ENCODE measurements at regions not wholly inside any gene's neighbourhood (a gene's known extent, or its start where the extent isn't known, plus 50 kb on each side); places are given as distances from the start of the nearest gene placed in this dataset.
"Not testable (repeated sequence)": the region's sequence is repeated elsewhere in the genome, so short reads cannot be mapped to it uniquely, and the experiment has no call there.

DNA sequence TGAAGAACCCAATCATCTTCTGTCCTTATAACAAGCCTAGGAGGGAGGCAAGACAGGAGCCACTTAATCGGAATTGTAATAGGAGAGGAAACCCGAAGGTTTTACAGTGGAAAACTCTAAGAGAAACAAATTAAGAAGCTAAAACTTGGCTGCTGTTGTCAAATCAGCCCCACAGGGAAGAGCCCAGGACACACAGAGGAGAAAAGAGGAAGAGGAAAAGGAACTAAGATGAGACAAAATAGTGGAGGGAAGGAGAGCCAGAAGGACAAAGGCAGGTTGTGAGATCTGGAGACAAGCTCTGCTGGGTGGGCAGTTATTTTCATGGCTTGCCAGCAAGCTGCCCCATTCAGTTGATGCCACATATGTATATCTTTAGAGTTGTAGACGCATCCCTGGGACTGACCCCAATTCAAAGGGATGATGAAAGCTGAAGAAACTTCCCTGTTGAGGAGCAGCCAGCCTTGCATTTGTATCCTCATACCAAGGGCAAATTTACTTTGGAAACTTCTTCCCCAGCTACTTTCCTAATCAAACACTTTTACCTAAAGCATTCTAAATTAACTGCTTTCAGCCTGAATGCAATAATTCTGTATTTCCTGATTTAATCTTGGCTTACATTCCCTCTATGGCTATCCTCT is 499.8 kb upstream of the MEIS1 start:
- Mint-ChIP-seq H3K9me3 (peaks cover 2% of the 10 kb centered on the region), H3K27me3 (no peaks in the 10 kb centered on the region), H3K4me3 (no peak overlapping the region), H3K27ac (no peak overlapping the region), H3K4me1 (no peaks in the 10 kb centered on the region), H3K36me3 (no peaks in the 10 kb centered on the region)
- POLR2A ChIA-PET, result no interaction called here
- DNase-seq (no peak), ATAC-seq (ENCODE audit: low read depth) (no peak)

DNA sequence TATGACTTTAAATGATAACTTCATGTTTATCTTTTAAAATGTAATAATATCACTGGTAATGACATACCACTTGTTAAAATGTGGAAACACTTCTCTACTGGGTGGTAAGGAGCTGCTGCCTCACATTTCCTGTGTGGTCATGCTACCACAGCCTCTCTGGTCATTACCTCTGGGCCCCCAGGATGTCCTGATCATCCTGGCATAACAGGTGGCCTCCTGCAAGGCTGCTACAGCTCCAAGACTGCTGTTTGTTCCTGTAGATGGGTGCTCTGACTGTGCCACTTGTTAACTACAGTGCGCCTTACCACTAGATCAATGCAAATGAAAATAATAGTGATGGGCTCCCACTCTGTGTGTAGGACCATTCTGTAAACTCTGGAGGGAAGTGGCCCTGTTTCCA is 500.2 kb upstream of the SPRED2 start:
- ATAC-seq (ENCODE audit: low read depth), result no peak
- no peaks in the 10 kb centered on the region for H3K4me1 Mint-ChIP-seq
- DNase-seq, result no peak
- POLR2A ChIA-PET, result no interaction called here
- H3K27me3 Mint-ChIP-seq, result no peaks in the 10 kb centered on the region
- H3K36me3 Mint-ChIP-seq, result no peaks in the 10 kb centered on the region
- no peak overlapping the region for H3K27ac Mint-ChIP-seq
- no peak overlapping the region for H3K4me3 Mint-ChIP-seq
- H3K9me3 Mint-ChIP-seq, result peaks cover 2% of the 10 kb centered on the region

DNA sequence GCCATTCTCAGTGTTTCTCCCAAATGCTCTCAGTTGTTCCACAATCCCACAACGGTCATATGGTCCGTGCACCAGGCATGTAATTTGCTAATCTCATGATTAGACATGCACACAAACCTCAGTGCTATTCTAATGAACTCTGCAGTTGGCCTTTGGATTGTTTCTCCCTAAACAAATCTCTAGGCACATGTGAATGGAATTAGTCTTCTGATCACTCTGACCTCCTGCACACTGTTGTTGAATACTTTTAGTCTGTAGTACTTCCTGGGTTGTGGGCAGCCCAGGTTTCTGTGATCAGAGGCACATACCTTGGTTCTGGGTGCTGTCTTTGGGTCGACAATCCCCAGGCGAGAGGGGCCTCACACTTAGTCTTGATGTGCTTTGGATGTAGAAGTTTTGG is 498.7 kb upstream of the SPRED2 start:
- no peak for ATAC-seq (ENCODE audit: low read depth)
- no peak for DNase-seq
- Mint-ChIP-seq H3K4me3 (no peak overlapping the region), H3K4me1 (no peaks in the 10 kb centered on the region), H3K36me3 (no peaks in the 10 kb centered on the region), H3K27ac (no peak overlapping the region), H3K27me3 (peaks cover 2% of the 10 kb centered on the region), H3K9me3 (peaks cover 2% of the 10 kb centered on the region)
- POLR2A ChIA-PET, result no interaction called here

DNA sequence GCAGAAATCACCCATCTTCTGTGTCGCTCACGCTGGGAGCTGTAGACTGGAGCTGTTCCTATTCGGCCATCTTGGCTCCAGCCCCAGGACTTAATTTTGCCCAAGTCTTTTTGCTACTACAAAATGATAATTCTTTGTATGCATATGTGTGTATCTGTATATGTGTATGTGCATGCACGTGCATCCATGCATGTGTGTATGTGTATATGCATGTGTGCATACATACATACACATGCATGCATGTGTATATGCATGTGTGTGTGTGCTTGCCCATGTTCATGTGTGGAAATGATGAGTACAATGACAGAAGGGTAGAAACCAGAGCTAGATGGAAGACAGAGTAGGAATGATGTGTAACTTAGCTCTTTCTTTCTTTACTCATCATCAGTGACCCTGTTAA is 497.9 kb upstream of the SPRED2 start:
- H3K27ac Mint-ChIP-seq, result no peak overlapping the region
- H3K9me3 Mint-ChIP-seq, result peaks cover 2% of the 10 kb centered on the region
- POLR2A ChIA-PET, result no interaction called here
- ATAC-seq (ENCODE audit: low read depth) (no peak), DNase-seq (no peak)
- H3K27me3 Mint-ChIP-seq, result peaks cover 2% of the 10 kb centered on the region
- no peaks in the 10 kb centered on the region for H3K36me3 Mint-ChIP-seq
- no peak overlapping the region for H3K4me3 Mint-ChIP-seq
- no peaks in the 10 kb centered on the region for H3K4me1 Mint-ChIP-seq

DNA sequence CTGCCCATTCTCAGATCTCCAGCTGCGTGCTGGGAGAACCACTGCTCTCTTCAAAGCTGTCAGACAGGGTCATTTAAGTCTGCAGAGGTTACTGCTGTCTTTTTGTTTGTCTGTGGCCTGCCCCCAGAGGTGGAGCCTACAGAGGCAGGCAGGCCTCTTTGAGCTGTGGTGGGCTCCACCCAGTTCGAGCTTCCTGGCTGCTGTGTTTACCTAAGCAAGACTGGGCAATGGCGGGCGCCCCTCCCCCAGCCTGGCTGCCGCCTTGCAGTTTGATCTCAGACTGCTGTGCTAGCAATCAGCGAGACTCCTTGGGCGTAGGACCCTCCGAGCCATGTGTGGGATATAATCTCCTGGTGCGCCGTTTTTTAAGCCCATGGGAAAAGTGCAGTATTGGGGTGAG is 497.3 kb upstream of the SPRED2 start:
- H3K27me3 Mint-ChIP-seq; H3K4me1 Mint-ChIP-seq; H3K4me3 Mint-ChIP-seq; H3K9me3 Mint-ChIP-seq; H3K27ac Mint-ChIP-seq; POLR2A ChIA-PET; DNase-seq; ATAC-seq (ENCODE audit: low read depth); H3K36me3 Mint-ChIP-seq: not testable (repeated sequence)

DNA sequence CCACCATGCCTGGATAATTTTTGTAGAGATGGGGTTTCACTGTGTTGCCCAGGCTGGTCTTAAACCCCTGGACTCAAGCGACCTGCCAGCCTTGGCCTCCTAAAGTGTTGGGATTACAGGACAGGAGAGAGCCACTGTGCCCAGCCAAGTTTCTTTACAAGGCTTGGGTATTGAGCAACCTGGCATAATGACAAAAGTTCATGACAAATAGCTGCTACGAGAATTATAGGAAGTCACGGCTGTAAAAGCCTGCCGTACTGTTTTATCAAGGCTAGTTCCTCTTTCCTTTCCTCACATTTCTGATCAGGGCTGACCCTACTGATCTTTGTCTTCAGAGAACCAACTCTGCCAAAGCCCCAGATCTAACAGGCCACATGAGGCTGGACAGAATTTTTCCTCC is 490.4 kb upstream of the SPRED2 start:
- Mint-ChIP-seq H3K27me3 (peaks cover 2% of the 10 kb centered on the region), H3K36me3 (no peaks in the 10 kb centered on the region), H3K27ac (no peak overlapping the region), H3K9me3 (peaks cover 2% of the 10 kb centered on the region), H3K4me3 (no peak overlapping the region), H3K4me1 (no peaks in the 10 kb centered on the region)
- ATAC-seq (ENCODE audit: low read depth), result no peak
- POLR2A ChIA-PET, result no interaction called here
- DNase-seq, result no peak

DNA sequence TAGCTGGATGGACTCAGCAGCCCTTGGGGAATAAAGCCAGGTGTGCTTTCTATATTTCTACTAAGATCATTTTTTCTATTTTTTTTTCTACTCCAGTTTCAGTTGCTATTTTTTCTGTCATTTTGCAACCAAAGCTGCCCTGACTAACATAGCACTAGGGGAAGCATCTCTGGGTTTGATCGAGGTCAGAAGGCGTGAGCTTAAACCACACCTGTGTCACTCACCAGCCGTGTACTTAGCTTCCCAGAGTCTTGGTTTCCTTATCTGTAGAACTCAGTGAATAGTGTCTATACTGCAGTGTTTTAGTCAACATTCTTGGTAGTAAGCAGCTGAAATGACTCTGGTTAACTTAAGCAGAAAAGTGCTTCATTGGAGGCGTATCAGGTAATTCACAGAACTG is 489.6 kb upstream of the SPRED2 start:
- Mint-ChIP-seq H3K4me1 (no peaks in the 10 kb centered on the region), H3K27me3 (no peaks in the 10 kb centered on the region), H3K36me3 (no peaks in the 10 kb centered on the region), H3K4me3 (no peak overlapping the region), H3K9me3 (peaks cover 2% of the 10 kb centered on the region), H3K27ac (no peak overlapping the region)
- DNase-seq (no peak), ATAC-seq (ENCODE audit: low read depth) (no peak)
- POLR2A ChIA-PET, result no interaction called here

DNA sequence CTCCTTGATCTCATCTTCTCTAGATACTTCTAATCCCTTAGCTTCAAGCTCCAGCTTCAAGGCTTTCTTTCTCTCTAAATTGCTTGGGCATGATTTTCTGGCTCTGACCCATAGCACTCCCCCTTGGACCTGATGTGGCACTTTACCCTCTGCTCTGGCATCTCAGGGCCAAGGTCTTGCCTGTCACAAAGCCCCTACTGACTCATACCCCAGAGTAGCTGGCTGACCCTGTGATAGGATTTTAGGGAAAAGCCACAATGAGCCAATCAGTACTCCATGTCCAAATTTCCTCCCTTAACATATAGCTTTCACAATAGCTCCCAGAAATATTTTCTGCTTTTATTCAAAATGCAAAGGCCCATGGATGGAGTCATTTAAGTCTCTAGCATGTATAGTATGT is 488.7 kb upstream of the SPRED2 start:
- Mint-ChIP-seq H3K36me3 (no peaks in the 10 kb centered on the region), H3K4me1 (no peaks in the 10 kb centered on the region), H3K9me3 (peaks cover 2% of the 10 kb centered on the region), H3K27ac (no peak overlapping the region), H3K27me3 (no peaks in the 10 kb centered on the region), H3K4me3 (no peak overlapping the region)
- POLR2A ChIA-PET, result no interaction called here
- ATAC-seq (ENCODE audit: low read depth) (no peak), DNase-seq (no peak)

DNA sequence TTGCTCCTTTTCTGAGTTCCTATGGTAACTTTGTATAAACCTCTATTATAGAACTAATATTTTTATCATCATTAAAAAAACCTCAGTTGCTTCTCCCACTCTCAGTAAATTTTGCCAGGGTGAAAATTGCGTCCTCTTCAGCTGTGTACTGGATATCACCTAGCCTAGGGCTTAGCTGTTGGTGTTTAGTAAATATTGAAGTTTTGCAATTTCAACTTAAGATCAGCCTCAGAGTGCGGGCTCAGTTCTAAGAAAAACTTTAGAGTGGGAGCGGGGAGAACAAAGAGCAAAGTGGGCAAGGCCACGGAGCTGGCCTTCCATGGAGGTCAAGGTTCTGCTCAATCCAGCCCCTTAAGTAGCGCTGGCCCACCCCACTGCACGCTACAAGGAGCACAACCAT is 488.3 kb upstream of the SPRED2 start:
- H3K9me3 Mint-ChIP-seq, result peaks cover 2% of the 10 kb centered on the region
- no peaks in the 10 kb centered on the region for H3K36me3 Mint-ChIP-seq
- no peak overlapping the region for H3K4me3 Mint-ChIP-seq
- no peak overlapping the region for H3K27ac Mint-ChIP-seq
- no peaks in the 10 kb centered on the region for H3K27me3 Mint-ChIP-seq
- no peak for DNase-seq
- POLR2A ChIA-PET, result no interaction called here
- no peak for ATAC-seq (ENCODE audit: low read depth)
- H3K4me1 Mint-ChIP-seq, result no peaks in the 10 kb centered on the region

DNA sequence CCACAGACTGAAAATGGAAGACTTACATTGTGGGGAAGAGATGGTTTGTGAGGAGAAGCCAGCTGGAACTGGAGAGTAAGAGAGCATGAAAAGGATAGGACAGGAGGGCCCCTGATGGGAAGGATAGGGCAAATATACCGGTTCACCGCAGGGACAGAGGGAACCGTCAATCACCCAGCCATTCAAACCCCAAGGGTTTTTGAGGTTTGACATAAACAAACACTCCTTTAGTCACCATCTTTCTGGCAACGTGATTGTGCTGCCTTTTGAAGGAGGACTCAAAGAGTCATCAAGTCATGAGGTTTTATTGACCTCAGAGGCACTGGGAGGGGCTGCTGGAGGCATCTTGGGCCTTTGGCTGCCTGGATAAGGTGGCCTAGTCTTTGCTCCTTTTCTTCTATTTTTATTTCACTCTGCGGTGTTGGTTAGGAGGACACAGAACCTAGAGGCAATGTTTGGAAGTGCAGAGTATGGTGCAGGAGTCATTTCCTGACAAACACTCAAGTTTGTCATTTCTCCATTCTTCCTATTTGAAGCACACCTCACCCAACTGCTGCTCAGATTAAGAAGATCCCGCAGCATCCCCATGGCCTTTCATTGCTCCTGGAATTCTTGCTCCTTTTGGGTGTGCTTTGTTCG is 487.3 kb upstream of the SPRED2 start:
- H3K27me3 Mint-ChIP-seq, result no peaks in the 10 kb centered on the region
- no peak for ATAC-seq (ENCODE audit: low read depth)
- no peaks in the 10 kb centered on the region for H3K4me1 Mint-ChIP-seq
- POLR2A ChIA-PET, result no interaction called here
- no peaks in the 10 kb centered on the region for H3K36me3 Mint-ChIP-seq
- peaks cover 2% of the 10 kb centered on the region for H3K9me3 Mint-ChIP-seq
- DNase-seq, result no peak
- no peak overlapping the region for H3K27ac Mint-ChIP-seq
- H3K4me3 Mint-ChIP-seq, result no peak overlapping the region

DNA sequence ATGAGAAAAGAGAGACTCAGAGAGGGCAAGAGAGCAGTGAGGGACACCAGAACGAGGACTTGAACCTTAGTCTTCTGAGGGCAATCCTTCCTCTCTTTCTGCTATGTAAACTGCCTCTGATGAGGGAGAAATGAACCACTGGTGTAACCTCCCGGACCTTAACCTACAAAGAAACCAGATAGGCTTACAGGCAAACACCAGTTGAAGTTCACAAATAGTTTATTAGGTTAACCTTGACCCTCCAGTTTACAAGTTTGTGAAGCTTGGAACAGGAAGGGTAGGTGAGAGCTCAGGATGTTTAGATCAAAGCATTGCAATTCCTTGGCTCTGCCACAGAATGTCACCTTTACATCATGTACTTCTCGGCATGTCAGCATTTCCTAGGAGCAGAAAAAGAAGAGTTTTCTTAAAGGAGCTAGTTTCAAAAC is 486.4 kb upstream of the SPRED2 start:
- Mint-ChIP-seq H3K4me3 (no peak overlapping the region), H3K27ac (no peak overlapping the region), H3K4me1 (no peaks in the 10 kb centered on the region), H3K9me3 (peaks cover 2% of the 10 kb centered on the region), H3K27me3 (no peaks in the 10 kb centered on the region), H3K36me3 (no peaks in the 10 kb centered on the region)
- ATAC-seq (ENCODE audit: low read depth), result no peak
- no peak for DNase-seq
- POLR2A ChIA-PET, result no interaction called here

DNA sequence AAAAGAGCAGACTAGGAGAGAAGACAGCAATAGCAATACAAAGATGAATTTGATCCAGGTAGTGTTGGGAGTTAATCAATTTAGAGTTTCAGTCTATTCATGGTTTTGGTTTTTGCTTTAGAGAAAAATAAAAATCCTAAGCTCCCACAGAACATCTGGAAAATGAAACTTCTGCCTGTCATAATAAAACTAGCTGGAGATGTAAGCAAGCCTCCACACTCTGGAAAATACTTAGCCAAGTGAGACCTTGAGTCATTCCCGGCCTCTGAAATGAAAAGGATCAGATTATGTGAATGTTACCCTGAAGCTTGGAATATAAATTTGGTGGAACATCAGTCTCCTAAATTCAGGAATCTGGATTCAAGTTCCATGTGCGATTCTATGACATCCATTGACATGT is 485.6 kb upstream of the SPRED2 start:
- Mint-ChIP-seq H3K27me3 (no peaks in the 10 kb centered on the region), H3K27ac (no peak overlapping the region), H3K9me3 (peaks cover 2% of the 10 kb centered on the region), H3K4me1 (no peaks in the 10 kb centered on the region), H3K36me3 (no peaks in the 10 kb centered on the region), H3K4me3 (no peak overlapping the region)
- no peak for DNase-seq
- ATAC-seq (ENCODE audit: low read depth), result no peak
- POLR2A ChIA-PET, result no interaction called here

DNA sequence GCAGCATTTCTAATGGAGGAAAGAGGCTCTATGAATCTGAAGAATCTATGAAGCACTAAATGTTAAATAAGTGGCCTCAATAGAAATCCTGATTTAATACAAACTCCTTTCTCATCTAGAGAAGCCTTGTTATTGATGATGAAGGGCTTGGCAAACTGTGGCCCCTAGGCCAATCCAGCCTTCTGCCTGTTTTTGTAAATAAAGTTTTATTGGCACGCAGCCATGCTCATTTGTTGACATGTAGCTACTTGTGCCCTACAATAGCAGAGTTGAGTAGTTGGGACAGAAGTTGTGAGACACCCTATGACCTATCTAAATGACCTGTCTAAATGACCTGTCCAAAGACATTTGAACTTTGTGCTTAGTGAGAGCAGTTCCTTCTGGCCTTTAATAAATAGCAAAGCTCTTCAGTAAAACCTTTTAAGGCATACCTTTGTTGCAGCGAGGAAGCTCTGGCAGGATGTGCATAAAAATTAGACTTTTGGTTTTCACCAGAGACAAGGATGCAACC is 484.4 kb upstream of the SPRED2 start:
- POLR2A ChIA-PET, result no interaction called here
- Mint-ChIP-seq H3K27ac (no peak overlapping the region), H3K4me1 (no peaks in the 10 kb centered on the region), H3K36me3 (no peaks in the 10 kb centered on the region), H3K9me3 (peaks cover 2% of the 10 kb centered on the region), H3K27me3 (no peaks in the 10 kb centered on the region), H3K4me3 (no peak overlapping the region)
- no peak for DNase-seq
- no peak for ATAC-seq (ENCODE audit: low read depth)

DNA sequence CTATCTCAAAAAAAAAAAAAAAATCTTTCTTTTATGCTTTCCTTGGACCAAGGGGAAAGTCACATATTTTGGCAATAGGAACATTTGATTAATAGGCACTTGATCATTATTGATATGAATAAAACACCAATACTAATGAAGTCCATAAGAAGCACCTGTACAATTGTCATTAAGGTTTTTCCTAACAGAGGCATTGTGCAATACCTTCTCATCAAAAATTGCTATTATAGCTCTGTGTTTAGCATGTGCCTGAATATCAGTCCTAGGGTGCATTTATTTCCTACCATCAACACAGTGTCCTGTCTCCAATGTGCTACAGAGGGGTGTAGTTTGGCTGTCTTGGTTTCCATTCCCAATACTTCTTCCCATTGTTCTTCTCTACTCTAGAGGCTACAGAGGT is 483.8 kb upstream of the SPRED2 start:
- ATAC-seq (ENCODE audit: low read depth) (no peak), DNase-seq (no peak)
- Mint-ChIP-seq H3K4me1 (no peaks in the 10 kb centered on the region), H3K36me3 (no peaks in the 10 kb centered on the region), H3K9me3 (peaks cover 2% of the 10 kb centered on the region), H3K27ac (no peak overlapping the region), H3K27me3 (no peaks in the 10 kb centered on the region), H3K4me3 (no peak overlapping the region)
- POLR2A ChIA-PET, result no interaction called here

All from activated naive CD8-positive, alpha-beta T cell treated with anti-CD3 and anti-CD28 coated beads, Interleukin-2, amount 10 ng/mL, durations not matched to agents 7 days and 5 days (primary cell).